ENCODE measurements at regions not wholly inside any gene's neighbourhood (a gene's known extent, or its start where the extent isn't known, plus 50 kb on each side); places are given as distances from the start of the nearest gene placed in this dataset.
"Not testable (repeated sequence)": the region's sequence is repeated elsewhere in the genome, so short reads cannot be mapped to it uniquely, and the experiment has no call there.

DNA sequence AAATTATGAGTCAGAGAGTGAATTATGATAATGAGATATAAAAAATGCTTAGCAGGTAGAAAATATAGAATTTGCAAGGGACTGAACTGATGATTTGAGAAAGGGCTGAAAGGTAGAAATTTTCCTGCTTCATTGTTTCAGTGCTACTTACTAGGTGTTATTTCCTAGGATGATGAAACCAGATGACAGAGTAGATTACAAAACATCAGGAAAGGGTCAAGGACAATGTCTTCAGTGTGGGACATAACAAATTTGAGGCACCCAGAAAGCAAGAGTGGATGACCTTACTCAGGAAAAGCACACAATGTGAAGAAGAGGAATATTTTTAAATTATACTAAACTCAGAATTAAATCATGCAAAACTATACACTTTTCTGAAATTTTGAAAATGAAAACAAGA lies 102.1 kb downstream of the SHCBP1 start:
- Mint-ChIP-seq H3K27ac (no peak overlapping the region), H3K36me3 (ENCODE audit: low read depth) (no peaks in the 10 kb centered on the region), H3K9me3 (peaks cover 8% of the 10 kb centered on the region), H3K4me3 (no peak overlapping the region), H3K27me3 (no peaks in the 10 kb centered on the region), H3K4me1 (ENCODE audit: low read depth) (no peaks in the 10 kb centered on the region)
- intact Hi-C loops (cut with micrococcal nuclease) = no loop called here

DNA sequence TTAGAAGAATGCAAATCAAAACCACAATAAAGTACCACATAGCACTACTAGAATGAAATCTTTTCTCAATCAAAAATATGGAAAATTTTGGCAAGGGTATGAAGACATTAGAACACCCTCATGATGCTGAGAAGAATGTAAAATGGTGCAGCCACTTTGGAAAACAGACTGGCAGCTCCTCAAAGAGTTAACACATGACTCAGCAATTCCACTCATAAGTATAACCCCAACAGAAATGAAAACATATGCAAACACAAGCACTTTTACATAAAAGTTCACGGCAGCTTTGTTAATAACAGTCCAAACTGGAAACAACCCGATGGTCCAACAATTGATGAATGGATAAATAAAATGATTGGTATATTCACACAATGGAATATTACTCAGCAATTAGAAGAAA lies 124.5 kb downstream of the SHCBP1 start:
- no peaks in the 10 kb centered on the region for H3K27me3 Mint-ChIP-seq
- no peaks in the 10 kb centered on the region for H3K4me1 Mint-ChIP-seq (ENCODE audit: low read depth)
- no peak overlapping the region for H3K27ac Mint-ChIP-seq
- intact Hi-C loops (cut with micrococcal nuclease) = no loop called here
- H3K9me3 Mint-ChIP-seq = peaks cover 13% of the 10 kb centered on the region
- no peaks in the 10 kb centered on the region for H3K36me3 Mint-ChIP-seq (ENCODE audit: low read depth)
- no peak overlapping the region for H3K4me3 Mint-ChIP-seq

DNA sequence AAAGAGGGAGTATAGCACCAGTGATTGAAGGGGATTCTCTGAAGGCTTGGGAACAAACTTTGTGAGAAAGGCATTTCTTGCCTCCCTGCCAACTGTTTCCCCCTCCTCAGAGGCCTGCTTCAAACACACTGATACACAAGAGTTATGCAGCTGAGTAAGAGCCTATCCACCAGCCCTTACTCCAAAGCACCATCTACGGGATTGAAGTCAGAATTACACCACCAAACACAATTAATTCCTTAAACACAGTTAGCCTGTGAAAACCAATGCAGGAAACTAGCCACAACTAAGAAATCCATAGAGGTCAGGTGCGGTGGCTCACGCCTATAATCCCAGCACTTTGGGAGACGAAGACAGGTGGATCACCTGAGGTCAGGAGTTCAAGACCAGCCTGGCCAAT lies 138.3 kb downstream of the SHCBP1 start:
- H3K36me3 Mint-ChIP-seq (ENCODE audit: low read depth) = no peaks in the 10 kb centered on the region
- no peak overlapping the region for H3K4me3 Mint-ChIP-seq
- peaks cover 72% of the 10 kb centered on the region for H3K9me3 Mint-ChIP-seq
- H3K4me1 Mint-ChIP-seq (ENCODE audit: low read depth) = no peaks in the 10 kb centered on the region
- no peak overlapping the region for H3K27ac Mint-ChIP-seq
- H3K27me3 Mint-ChIP-seq = no peaks in the 10 kb centered on the region
- intact Hi-C loops (cut with micrococcal nuclease) = no loop called here

DNA sequence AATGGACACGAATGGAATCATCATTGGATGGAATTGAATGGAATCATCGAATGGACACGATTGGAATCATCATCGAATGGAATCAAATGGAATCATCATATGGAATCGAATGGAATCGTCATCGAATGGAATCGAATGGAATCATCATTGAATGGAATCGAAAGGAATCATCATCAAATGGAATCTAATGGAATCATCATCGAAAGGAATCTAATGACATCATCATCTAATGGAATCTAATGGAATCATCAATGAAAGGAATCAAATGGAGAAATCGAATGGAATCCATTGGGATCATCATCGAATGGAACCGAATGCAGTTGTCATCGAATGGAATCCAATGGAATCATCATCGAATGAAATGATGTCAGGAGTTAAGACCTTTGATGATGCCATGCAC lies 154.9 kb downstream of the SHCBP1 start:
- H3K27me3 Mint-ChIP-seq = no peaks in the 10 kb centered on the region

DNA sequence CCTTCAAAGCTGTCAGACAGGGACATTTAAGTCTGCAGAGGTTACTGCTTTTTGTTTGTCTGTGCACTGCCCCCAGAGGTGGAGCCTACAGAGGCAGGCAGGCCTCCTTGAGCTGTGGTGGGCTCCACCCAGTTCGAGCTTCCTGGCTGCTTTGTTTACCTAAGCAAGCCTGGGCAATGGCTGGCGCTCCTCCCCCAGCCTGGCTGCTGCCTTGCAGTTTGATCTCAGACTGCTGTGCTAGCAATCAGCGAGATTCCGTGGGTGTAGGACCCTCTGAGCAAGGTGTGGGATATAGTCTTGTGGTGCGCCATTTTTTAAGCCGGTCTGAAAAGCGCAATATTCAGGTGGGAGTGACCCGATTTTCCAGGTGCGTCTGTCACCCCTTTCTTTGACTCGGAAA lies 166.4 kb downstream of the SHCBP1 start:
- peaks cover 35% of the 10 kb centered on the region for H3K9me3 Mint-ChIP-seq
- H3K4me3 Mint-ChIP-seq; H3K27me3 Mint-ChIP-seq; H3K36me3 Mint-ChIP-seq (ENCODE audit: low read depth); H3K27ac Mint-ChIP-seq; intact Hi-C loops (cut with micrococcal nuclease); H3K4me1 Mint-ChIP-seq (ENCODE audit: low read depth): not testable (repeated sequence)

More for the DNA sequence above, 154.9 kb downstream of the SHCBP1 start:
- Mint-ChIP-seq H3K9me3 (peaks cover 71% of the 10 kb centered on the region), H3K4me3 (no peak overlapping the region), H3K4me1 (ENCODE audit: low read depth) (no peaks in the 10 kb centered on the region), H3K27ac (no peak overlapping the region), H3K36me3 (ENCODE audit: low read depth) (no peaks in the 10 kb centered on the region)
- intact Hi-C loops (cut with micrococcal nuclease) = no loop called here

DNA sequence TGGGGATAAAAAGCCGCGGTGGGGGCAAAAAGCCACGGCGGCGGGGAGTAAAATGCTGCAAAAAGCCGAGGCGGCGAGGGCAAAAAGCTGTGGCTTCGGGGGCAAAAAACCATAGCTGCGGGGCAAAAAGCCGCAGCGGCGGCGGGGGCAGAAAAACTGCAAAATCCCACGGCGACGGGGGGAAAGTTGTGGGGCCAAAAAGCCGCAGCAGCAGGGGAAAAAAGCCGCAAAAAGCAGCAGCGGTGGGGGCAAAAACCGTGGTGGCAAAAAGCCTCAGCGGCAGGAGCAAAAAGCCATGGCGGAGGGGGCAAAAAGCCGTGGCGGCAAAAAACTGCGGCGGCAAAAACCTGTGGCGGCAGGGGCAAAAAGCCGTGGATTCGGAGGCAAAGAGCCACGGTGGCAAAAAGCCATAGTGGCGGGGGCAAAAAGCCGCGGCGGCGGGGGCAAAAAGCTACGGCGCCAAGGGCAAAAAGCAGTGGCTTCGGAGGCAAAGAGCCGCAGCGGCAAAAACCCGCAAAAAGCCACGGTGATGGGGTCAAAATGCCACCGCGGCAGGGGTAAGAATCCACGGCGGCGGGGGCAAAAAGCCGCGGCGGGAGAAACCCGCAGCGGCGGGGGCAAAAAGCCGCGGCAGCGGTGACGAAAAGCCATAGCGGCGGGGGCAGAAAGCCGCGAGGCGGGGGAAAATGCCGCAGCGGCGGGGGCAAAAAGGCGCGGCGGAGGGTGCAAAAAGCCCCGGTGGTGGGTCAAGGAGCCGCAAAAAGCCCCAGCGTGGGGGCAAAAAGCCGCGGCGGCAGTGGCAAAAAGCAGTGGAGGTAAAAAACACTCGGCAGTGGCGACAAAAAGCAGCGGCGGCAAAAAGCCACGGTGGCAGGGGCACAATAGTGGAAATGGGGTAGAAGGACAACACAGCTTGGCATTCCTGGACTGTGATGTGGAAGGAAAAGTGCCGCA lies 192.8 kb downstream of the SHCBP1 start:
- H3K27ac Mint-ChIP-seq = no peak overlapping the region
- no peaks in the 10 kb centered on the region for H3K36me3 Mint-ChIP-seq (ENCODE audit: low read depth)
- H3K27me3 Mint-ChIP-seq = peaks cover 31% of the 10 kb centered on the region
- no peak overlapping the region for H3K4me3 Mint-ChIP-seq
- intact Hi-C loops (cut with micrococcal nuclease) = no loop called here
- H3K4me1 Mint-ChIP-seq (ENCODE audit: low read depth) = no peaks in the 10 kb centered on the region
- H3K9me3 Mint-ChIP-seq = peaks cover 18% of the 10 kb centered on the region

DNA sequence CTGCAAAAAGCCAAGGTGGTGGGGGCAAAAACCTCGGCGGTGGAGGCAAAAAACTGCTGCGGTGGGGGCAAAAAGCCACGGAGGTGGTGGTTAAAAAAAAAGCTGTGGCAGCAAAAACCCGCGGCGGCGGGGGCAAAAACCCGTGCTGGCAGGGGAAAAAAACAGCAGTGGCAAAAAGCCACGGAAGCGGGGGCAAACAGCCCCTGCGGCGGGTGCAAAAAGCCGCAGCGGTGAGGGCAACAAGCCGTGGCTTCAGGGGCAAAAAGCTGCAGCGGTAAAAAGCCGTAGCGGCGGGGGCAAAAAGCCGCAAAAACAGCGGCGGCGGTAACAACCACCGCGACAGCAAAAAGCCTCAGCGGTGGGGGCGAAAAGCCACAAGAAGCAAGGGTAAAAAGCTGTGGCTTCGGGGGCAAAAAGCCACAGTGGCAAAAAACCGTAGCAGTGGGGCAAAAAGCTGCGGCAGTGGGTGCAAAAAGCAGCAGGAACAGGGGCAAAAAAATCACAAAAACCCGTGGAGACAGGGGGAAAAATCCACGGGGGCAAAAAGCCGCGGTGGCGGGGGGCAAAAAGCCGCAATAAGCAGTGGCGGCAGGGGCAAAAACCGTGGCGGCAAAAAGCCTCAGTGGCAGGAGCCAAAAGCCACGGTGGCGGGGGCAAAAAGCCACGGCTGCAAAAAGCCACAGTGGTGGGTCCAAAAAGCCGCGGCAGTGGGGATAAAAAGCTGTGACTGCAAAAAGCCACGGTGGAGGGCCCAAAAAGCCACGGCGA lies 193.7 kb downstream of the SHCBP1 start:
- H3K4me3 Mint-ChIP-seq = no peak overlapping the region
- H3K4me1 Mint-ChIP-seq (ENCODE audit: low read depth) = no peaks in the 10 kb centered on the region
- H3K36me3 Mint-ChIP-seq (ENCODE audit: low read depth) = no peaks in the 10 kb centered on the region
- H3K27me3 Mint-ChIP-seq = peaks cover 31% of the 10 kb centered on the region
- peaks cover 19% of the 10 kb centered on the region for H3K9me3 Mint-ChIP-seq
- intact Hi-C loops (cut with micrococcal nuclease) = no loop called here
- H3K27ac Mint-ChIP-seq = no peak overlapping the region

DNA sequence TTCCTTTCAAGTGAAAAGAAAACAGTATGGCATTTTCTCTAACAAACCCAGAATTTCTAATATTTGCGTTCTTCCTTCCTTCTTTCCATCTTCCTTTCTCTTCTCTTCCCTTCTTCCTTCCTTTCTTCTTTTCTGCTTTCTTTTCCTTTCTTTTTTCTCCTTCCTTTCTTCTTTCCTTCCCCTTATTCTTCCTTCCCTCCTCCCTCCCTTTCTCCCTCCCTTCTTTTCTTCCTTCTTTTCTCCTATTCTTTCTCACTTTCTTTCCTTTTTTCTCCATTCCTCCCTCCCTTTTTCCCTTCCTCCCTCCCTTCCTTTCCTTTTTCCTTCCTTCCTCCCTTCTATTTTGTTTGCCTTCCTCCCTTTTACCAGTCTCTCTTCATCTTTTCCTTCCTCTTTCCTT lies 194.8 kb downstream of the SHCBP1 start:
- Mint-ChIP-seq H3K4me3 (no peak overlapping the region), H3K27ac (no peak overlapping the region), H3K27me3 (peaks cover 31% of the 10 kb centered on the region), H3K9me3 (peaks cover 31% of the 10 kb centered on the region), H3K4me1 (ENCODE audit: low read depth) (no peaks in the 10 kb centered on the region), H3K36me3 (ENCODE audit: low read depth) (no peaks in the 10 kb centered on the region)
- intact Hi-C loops (cut with micrococcal nuclease) = no loop called here

DNA sequence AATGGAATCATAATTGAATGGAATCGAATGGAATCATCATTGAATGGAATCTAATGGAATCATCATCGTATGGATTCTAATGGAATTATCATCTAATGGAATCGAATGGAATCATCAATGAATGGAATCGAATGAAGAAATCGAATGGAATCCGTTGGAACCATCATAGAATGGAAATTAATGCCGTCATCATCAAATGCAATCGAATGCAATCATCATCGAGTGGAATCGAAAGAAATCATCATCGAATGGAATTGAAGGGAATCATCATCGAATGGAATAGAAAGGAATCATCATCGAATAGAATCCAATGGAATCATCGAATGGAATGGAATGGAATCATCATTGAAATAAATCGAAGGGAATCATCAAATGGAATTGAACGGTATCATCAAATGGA lies 217.2 kb downstream of the SHCBP1 start:
- H3K4me1 Mint-ChIP-seq (ENCODE audit: low read depth) = no peaks in the 10 kb centered on the region
- intact Hi-C loops (cut with micrococcal nuclease) = no loop called here
- H3K27ac Mint-ChIP-seq = no peak overlapping the region
- H3K4me3 Mint-ChIP-seq = no peak overlapping the region
- H3K27me3 Mint-ChIP-seq = no peaks in the 10 kb centered on the region
- no peaks in the 10 kb centered on the region for H3K36me3 Mint-ChIP-seq (ENCODE audit: low read depth)
- H3K9me3 Mint-ChIP-seq = peaks cover 28% of the 10 kb centered on the region

DNA sequence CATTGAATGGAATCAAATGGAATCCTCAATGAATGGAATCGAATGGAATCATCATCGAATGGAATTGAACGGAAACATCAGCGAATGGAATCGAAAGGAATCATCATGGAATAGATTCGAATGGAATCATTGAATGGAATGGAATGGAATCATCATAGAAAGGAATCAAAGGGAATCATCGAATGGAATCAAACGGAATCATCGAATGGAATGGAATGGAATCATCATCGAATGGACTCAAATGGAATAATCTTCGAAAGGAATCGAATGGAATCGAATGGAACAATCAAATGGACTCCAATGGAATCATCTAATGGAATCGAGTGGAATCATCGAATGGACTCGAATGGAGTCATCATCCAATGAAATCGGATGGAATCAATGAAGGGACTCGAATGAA lies 222.6 kb downstream of the SHCBP1 start:
- H3K36me3 Mint-ChIP-seq (ENCODE audit: low read depth); H3K9me3 Mint-ChIP-seq; H3K4me1 Mint-ChIP-seq (ENCODE audit: low read depth); H3K27me3 Mint-ChIP-seq; H3K4me3 Mint-ChIP-seq; H3K27ac Mint-ChIP-seq; intact Hi-C loops (cut with micrococcal nuclease): not testable (repeated sequence)

DNA sequence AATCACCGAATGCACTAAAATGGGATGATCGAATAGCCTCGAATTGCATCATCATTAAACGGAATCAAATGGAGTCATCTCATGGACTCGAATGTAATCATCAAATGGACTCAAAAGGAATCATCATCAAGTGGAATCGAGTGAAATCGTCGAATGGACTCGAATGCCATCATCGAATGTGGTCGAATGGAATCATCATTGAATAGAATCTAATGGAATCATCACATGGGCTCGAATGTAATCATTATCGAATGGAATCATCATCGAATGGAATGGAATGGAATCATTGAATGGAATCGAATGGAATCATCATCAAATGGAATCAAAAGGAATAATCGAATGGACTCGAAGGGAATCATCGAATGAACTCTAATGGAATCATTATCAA lies 224.3 kb downstream of the SHCBP1 start:
- H3K27me3 Mint-ChIP-seq; H3K4me1 Mint-ChIP-seq (ENCODE audit: low read depth); intact Hi-C loops (cut with micrococcal nuclease); H3K4me3 Mint-ChIP-seq; H3K36me3 Mint-ChIP-seq (ENCODE audit: low read depth); H3K27ac Mint-ChIP-seq; H3K9me3 Mint-ChIP-seq: not testable (repeated sequence)

DNA sequence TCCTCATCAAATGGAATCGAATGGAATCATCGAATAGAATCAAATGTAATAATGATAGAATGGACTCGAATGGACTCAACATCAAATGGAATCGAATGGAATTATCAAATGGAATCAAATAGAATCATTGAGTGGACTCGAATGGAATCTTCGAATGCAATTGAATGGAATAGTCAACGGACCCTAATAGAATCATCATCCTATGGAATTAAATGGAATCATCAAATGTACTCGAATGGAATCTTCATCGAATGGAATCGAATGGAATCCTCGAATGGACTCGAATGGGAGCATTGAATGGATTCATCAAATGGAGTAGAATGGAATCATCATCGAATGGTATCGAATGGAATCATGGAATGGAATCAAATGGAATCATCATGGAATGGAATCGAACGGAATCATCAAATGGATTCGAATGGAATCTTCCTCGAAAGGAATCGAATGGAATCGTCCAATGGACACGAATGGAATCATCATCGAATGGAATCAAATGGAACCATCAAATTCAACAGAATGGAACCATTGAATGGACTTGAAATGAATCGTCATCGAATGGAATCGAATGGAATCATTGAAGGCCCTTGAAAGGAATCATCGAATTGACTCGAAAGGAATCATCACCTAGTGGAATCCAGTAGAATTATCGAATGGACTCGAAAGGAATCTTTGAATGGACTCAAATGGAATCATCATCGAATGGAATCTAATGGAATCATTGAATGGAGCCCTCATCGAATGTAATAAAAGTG lies 224.9 kb downstream of the SHCBP1 start:
- H3K27me3 Mint-ChIP-seq; H3K4me1 Mint-ChIP-seq (ENCODE audit: low read depth); H3K36me3 Mint-ChIP-seq (ENCODE audit: low read depth); H3K9me3 Mint-ChIP-seq; H3K27ac Mint-ChIP-seq; intact Hi-C loops (cut with micrococcal nuclease); H3K4me3 Mint-ChIP-seq: not testable (repeated sequence)

DNA sequence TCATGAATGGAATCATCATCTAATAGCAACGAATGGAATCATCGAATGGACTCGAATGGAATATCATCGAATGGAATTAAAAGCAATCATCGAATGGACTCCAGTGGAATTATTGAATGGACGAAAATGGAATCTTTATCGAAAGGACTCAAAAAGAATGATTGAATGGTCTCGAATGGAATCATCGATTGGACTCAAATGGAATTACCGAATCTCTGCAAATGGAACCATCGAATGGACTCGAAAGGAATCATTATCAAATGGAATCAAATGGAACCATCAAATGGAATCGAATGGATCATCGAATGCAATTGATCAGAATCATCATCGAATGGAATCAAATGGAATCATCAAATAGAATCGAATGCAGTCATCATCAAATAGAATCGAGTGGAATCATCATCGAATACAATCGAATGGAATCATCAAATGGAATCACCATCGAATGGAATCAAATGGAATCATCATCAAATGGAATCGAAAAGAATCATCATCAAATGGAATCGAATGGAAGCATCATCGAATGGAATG lies 225.7 kb downstream of the SHCBP1 start:
- H3K36me3 Mint-ChIP-seq (ENCODE audit: low read depth); H3K27me3 Mint-ChIP-seq; intact Hi-C loops (cut with micrococcal nuclease); H3K4me3 Mint-ChIP-seq; H3K4me1 Mint-ChIP-seq (ENCODE audit: low read depth); H3K9me3 Mint-ChIP-seq; H3K27ac Mint-ChIP-seq: not testable (repeated sequence)

DNA sequence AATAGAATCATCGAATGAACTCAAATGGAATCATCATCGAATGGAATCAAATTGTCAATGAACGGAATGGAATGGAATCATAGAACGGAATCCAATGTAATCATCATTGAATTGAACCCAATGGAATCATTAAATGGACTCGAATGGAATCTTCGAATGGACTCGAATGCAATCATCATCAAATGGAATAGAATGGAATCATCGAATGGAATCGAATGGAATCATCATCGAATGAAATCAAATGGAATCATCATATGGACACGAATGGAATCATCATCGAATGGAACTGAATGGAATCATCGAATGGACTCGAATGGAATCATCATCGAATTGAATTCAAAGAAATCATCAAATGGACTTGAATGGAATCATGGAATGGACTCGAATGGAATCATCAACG lies 226.2 kb downstream of the SHCBP1 start:
- H3K27ac Mint-ChIP-seq; H3K27me3 Mint-ChIP-seq; H3K4me1 Mint-ChIP-seq (ENCODE audit: low read depth); intact Hi-C loops (cut with micrococcal nuclease); H3K4me3 Mint-ChIP-seq; H3K9me3 Mint-ChIP-seq; H3K36me3 Mint-ChIP-seq (ENCODE audit: low read depth): not testable (repeated sequence)
